Left ventricle myocardium inferior (tissue), 1 donor: ENCODE measurements at regions not wholly inside any gene's neighbourhood (a gene's known extent, or its start where the extent isn't known, plus 50 kb on each side); places are given as distances from the start of the nearest gene placed in this dataset.

Source experiments
- DNase-seq: peaks from one replicate; pipeline ENCODE4 v3.0.0-alpha.2; 2020
- H3K27ac ChIP-seq: fragments of 200-600 bp; replicated peaks from 2 replicates; pipeline ENCODE4 v1.8.0; 2021
- H3K27me3 ChIP-seq: fragments of 200-600 bp; 2 replicates; pipeline ENCODE4 v1.8.0; 2021; ENCODE audit warnings: low read depth
- H3K36me3 ChIP-seq: fragments of 200-600 bp; 2 replicates; pipeline ENCODE4 v1.8.0; 2021
- H3K4me1 ChIP-seq: fragments of 200-600 bp; 2 replicates; pipeline ENCODE4 v1.8.0; 2021
- H3K4me3 ChIP-seq: fragments of 200-600 bp; 2 replicates; pipeline ENCODE4 v1.8.0; 2021; ENCODE audit warnings: mild to moderate bottlenecking, moderate library complexity
- H3K9me3 ChIP-seq: fragments of 200-600 bp; replicated peaks from 2 replicates; pipeline ENCODE4 v1.8.0; 2021
- CTCF ChIP-seq: fragments of 200-600 bp; IDR thresholded peaks from 2 replicates; pipeline ENCODE4 v1.8.0; 2021; ENCODE audit warnings: antibody characterized with exemption, mild to moderate bottlenecking, borderline replicate concordance
- intact Hi-C: fragments of 100-400 bp; cut with micrococcal nuclease; formaldehyde crosslinking; loops from one replicate; pipeline ENCODE4 v1.11.0; 2022
- donor health status: DM: no; HTN: yes; CAD: no; lungs with severe emphysema.

DNA sequence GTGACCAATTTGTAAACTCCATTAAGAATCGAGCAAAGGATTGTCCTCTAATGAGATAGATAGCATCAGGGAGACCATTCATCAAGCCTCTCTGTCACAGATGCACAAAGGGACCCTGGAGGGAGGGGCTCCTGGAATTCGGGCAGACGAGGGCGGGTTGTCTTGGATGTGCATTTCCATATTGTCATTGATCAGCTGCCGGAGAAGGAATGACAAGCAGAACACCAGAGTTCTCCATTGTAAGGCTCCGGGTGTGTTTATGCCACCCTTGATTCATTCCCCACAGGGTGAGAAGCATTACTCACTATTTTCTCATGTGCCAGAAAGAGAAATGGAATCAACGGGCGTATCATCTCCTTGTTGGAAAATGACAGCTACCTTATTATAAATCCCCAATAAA, 167.5 kb downstream of the EBLN2 start:
- no peaks in the 10 kb centered on the region for H3K36me3 ChIP-seq
- no peaks in the 10 kb centered on the region for H3K9me3 ChIP-seq
- TF ChIP-seq CTCF = no peak
- no peak overlapping the region for H3K4me3 ChIP-seq
- H3K27ac ChIP-seq = no peak overlapping the region
- intact Hi-C loops = no loop called here
- H3K4me1 ChIP-seq = no peaks in the 10 kb centered on the region
- peaks cover 3% of the 10 kb centered on the region for H3K27me3 ChIP-seq
- DNase-seq = no peak

GRCh38 chr3:73234354-73235014, 173.0 kb downstream of the EBLN2 start:
- no peak for TF ChIP-seq CTCF
- Histone ChIP-seq H3K36me3 (no peaks in the 10 kb centered on the region), H3K27me3 (no peaks in the 10 kb centered on the region), H3K27ac (no peak overlapping the region), H3K4me1 (no peaks in the 10 kb centered on the region), H3K9me3 (no peaks in the 10 kb centered on the region), H3K4me3 (no peak overlapping the region)
- DNase-seq = no peak
- intact Hi-C loops = no loop called here

- Histone ChIP-seq H3K9me3 (no peaks in the 10 kb centered on the region), H3K27me3 (no peaks in the 10 kb centered on the region), H3K4me3 (no peak overlapping the region), H3K27ac (no peak overlapping the region), H3K36me3 (no peaks in the 10 kb centered on the region), H3K4me1 (no peaks in the 10 kb centered on the region)
- TF ChIP-seq CTCF = no peak
- intact Hi-C loops = no loop called here
- no peak for DNase-seq
These were observed 174.3 kb downstream of the EBLN2 start for GRCh38 chr3:73235768-73236167.

DNA sequence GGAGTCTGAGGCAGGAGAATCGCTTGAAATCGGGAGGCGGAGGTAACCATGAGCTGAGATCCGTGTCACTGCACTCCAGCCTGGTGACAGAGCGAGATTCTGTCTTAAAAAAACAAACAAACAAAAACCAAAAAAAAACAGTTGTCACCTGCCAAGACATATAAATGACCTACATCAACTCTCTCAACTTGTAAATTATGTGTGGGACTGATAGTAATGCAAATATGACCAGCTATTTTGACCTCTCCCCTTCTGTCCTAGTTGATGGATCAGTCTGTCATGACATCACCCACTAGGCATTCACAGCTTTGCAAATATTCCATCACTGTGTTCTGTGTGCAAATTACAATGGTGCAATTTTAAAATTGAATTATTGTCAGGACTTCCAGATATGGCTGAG, 175.4 kb downstream of the EBLN2 start:
- no peak for TF ChIP-seq CTCF

GRCh38 chr3:73243740-73244139, 182.3 kb downstream of the EBLN2 start:
- no peaks in the 10 kb centered on the region for H3K4me1 ChIP-seq
- no peaks in the 10 kb centered on the region for H3K27me3 ChIP-seq
- intact Hi-C loops = no loop called here
- no peak overlapping the region for H3K4me3 ChIP-seq
- peaks cover 3% of the 10 kb centered on the region for H3K9me3 ChIP-seq
- TF ChIP-seq CTCF = no peak
- DNase-seq = no peak
- H3K27ac ChIP-seq = no peak overlapping the region
- no peaks in the 10 kb centered on the region for H3K36me3 ChIP-seq

More for the DNA sequence above, 175.4 kb downstream of the EBLN2 start:
- H3K9me3 ChIP-seq = no peaks in the 10 kb centered on the region
- no peaks in the 10 kb centered on the region for H3K4me1 ChIP-seq
- H3K27ac ChIP-seq = no peak overlapping the region
- no peak for DNase-seq
- H3K4me3 ChIP-seq = no peak overlapping the region
- H3K27me3 ChIP-seq = no peaks in the 10 kb centered on the region
- intact Hi-C loops = no loop called here
- no peaks in the 10 kb centered on the region for H3K36me3 ChIP-seq

DNA sequence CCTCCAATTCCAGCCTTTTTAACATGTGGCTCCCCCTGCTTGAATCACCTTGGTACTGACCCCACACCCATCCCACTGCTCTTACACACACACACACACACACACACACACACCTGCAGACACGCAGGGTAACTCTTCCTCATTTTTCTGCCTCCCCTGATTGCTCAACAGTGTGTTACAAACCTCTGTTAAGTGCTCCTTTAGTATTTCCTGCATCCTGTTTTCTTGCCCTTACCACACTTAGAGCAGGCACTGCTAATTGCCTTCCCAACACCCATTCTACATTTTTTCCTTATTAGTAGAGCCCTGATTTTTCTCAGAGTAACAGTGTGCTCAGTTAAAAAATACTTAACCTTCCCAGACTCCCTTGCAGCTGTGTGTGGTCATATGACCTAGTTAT, 184.0 kb downstream of the EBLN2 start:
- Histone ChIP-seq H3K27ac (no peak overlapping the region), H3K36me3 (no peaks in the 10 kb centered on the region), H3K27me3 (no peaks in the 10 kb centered on the region), H3K4me1 (no peaks in the 10 kb centered on the region), H3K9me3 (peaks cover 3% of the 10 kb centered on the region), H3K4me3 (no peak overlapping the region)
- TF ChIP-seq CTCF = no peak
- no peak for DNase-seq
- intact Hi-C loops = no loop called here
